ENCODE measurements at regions not wholly inside any gene's neighbourhood (a gene's known extent, or its start where the extent isn't known, plus 50 kb on each side); places are given as distances from the start of the nearest gene placed in this dataset.

GRCh38 chr2:145168091-145168490 is 648.2 kb upstream of the ZEB2 start:
- no peak for TF ChIP-seq EP300 (IDR thresholded peaks at IDR 0.05)
- no peak for TF ChIP-seq POLR2AphosphoS5 (IDR thresholded peaks at IDR 0.05)
- TF ChIP-seq CTCF (IDR thresholded peaks at IDR 0.05) = no peak
- TF ChIP-seq POLR2A (IDR thresholded peaks at IDR 0.05) = no peak

Data from suprapubic skin (tissue), 4 donors.